Osteoblast (primary cell): ENCODE measurements at regions not wholly inside any gene's neighbourhood (a gene's known extent, or its start where the extent isn't known, plus 50 kb on each side); places are given as distances from the start of the nearest gene placed in this dataset.
A peak's percentile ranks its signal among the peaks of the same experiment; 100 is the strongest.

Source experiments
- DNase-seq: peaks from one replicate; pipeline ENCODE4 v3.0.0; 2011; ENCODE audit warnings: low spot score, mixed read lengths; ENCODE audit not compliant: insufficient read length; ENCODE audit errors: missing footprints
- H2AFZ ChIP-seq: 2 replicates; pipeline ENCODE4 v1.6.0; 2011; ENCODE audit warnings: mild to moderate bottlenecking, low read length
- H3K27ac ChIP-seq: 2 replicates; pipeline ENCODE4 v1.5.1; 2011; ENCODE audit warnings: mild to moderate bottlenecking, low read depth, low read length, moderate library complexity
- H3K27me3 ChIP-seq: 2 replicates; pipeline ENCODE4 v1.6.0; 2012; ENCODE audit warnings: mild to moderate bottlenecking, control low read depth, inconsistent platforms, low read length, moderate library complexity; ENCODE audit not compliant: insufficient read depth
- H3K36me3 ChIP-seq: 2 replicates; pipeline ENCODE4 v1.5.1; 2011; ENCODE audit warnings: mild to moderate bottlenecking, low read length, control low read depth, moderate library complexity; ENCODE audit not compliant: insufficient read depth
- H3K4me1 ChIP-seq: 2 replicates; pipeline ENCODE4 v1.5.1; 2011; ENCODE audit warnings: mild to moderate bottlenecking, low read length, control low read depth, moderate library complexity; ENCODE audit not compliant: insufficient read depth
- H3K4me2 ChIP-seq: 2 replicates; pipeline ENCODE4 v1.6.0; 2011; ENCODE audit warnings: mild to moderate bottlenecking, low read length; ENCODE audit not compliant: insufficient read depth
- H3K4me3 ChIP-seq: fragments of 200-600 bp; sonication (generic); 3 replicates; pipeline ENCODE4 v1.5.1; 2012; ENCODE audit warnings: mild to moderate bottlenecking, low read length, inconsistent platforms; ENCODE audit not compliant: insufficient read depth
- H3K79me2 ChIP-seq: 2 replicates; pipeline ENCODE4 v1.6.0; 2012; ENCODE audit warnings: mild to moderate bottlenecking, low read length, control low read depth, inconsistent platforms; ENCODE audit not compliant: insufficient read depth
- H3K9me3 ChIP-seq: 2 replicates; pipeline ENCODE4 v1.5.1; 2011; ENCODE audit warnings: low read depth, low read length, control low read depth
- H4K20me1 ChIP-seq: 2 replicates; pipeline ENCODE4 v1.6.0; 2012; ENCODE audit warnings: mild to moderate bottlenecking, low read length, control low read depth; ENCODE audit not compliant: insufficient read depth
- CTCF ChIP-seq: IDR thresholded peaks from 2 replicates; pipeline ENCODE4 v1.5.1; 2011; ENCODE audit warnings: mild to moderate bottlenecking, low read depth, low read length, moderate library complexity; ENCODE audit errors: extremely low read depth

- TF ChIP-seq CTCF = peak; percentile 30
- H3K4me1 ChIP-seq = no peaks in the 10 kb centered on the region
- peak; percentile 66 for DNase-seq
- H3K4me2 ChIP-seq = peak overlapping the region; percentile 7
- no peaks in the 10 kb centered on the region for H4K20me1 ChIP-seq
- no peak overlapping the region for H2AFZ ChIP-seq
- H3K9me3 ChIP-seq = no peaks in the 10 kb centered on the region
- no peak overlapping the region for H3K4me3 ChIP-seq
- H3K27me3 ChIP-seq = no peaks in the 10 kb centered on the region
- no peaks in the 10 kb centered on the region for H3K36me3 ChIP-seq
- no peaks in the 10 kb centered on the region for H3K79me2 ChIP-seq
- H3K27ac ChIP-seq = no peak overlapping the region
Observed at GRCh38 chr11:50174189-50174588, 141.5 kb downstream of the OR4C45 start.

- Histone ChIP-seq H3K27ac (no peak overlapping the region), H2AFZ (no peak overlapping the region), H3K9me3 (no peaks in the 10 kb centered on the region), H3K79me2 (no peaks in the 10 kb centered on the region), H3K36me3 (no peaks in the 10 kb centered on the region), H3K27me3 (no peaks in the 10 kb centered on the region), H4K20me1 (no peaks in the 10 kb centered on the region), H3K4me1 (no peaks in the 10 kb centered on the region), H3K4me3 (no peak overlapping the region), H3K4me2 (no peak overlapping the region)
- no peak for DNase-seq
- TF ChIP-seq CTCF = no peak
Observed at GRCh38 chr11:50174975-50175374, 142.3 kb downstream of the OR4C45 start.

DNA sequence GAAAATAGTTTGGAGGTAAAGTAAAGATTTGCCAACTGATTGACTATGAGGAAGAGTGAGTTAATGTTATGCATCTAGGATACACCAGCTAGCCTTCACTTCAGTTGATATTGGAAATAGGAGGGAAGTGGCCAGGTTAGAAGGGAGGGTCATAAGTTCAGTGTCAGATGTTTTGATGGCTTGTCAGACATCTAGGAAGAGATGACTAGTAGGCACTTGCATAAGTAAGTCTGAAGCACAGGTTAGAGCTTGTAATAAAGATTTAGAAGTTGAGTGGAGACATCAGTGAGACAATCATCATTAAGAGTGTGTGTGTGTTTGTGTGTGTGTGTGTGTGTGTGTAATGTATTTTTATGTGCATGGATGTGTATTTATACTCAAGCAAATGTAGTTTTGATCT is 146.1 kb downstream of the OR4C45 start:
- H3K4me1 ChIP-seq = no peaks in the 10 kb centered on the region
- no peak for TF ChIP-seq CTCF
- H3K27me3 ChIP-seq = no peaks in the 10 kb centered on the region
- no peak overlapping the region for H3K4me3 ChIP-seq
- H3K79me2 ChIP-seq = no peaks in the 10 kb centered on the region
- no peaks in the 10 kb centered on the region for H4K20me1 ChIP-seq
- no peak overlapping the region for H2AFZ ChIP-seq
- H3K9me3 ChIP-seq = no peaks in the 10 kb centered on the region
- H3K36me3 ChIP-seq = no peaks in the 10 kb centered on the region
- DNase-seq = peak; percentile 48
- no peak overlapping the region for H3K4me2 ChIP-seq
- no peak overlapping the region for H3K27ac ChIP-seq

- no peak for DNase-seq
- Histone ChIP-seq H3K9me3 (no peaks in the 10 kb centered on the region), H3K4me3 (no peak overlapping the region), H3K4me2 (no peak overlapping the region), H3K4me1 (no peaks in the 10 kb centered on the region), H4K20me1 (no peaks in the 10 kb centered on the region), H3K79me2 (no peaks in the 10 kb centered on the region), H3K36me3 (no peaks in the 10 kb centered on the region), H2AFZ (no peak overlapping the region), H3K27ac (no peak overlapping the region), H3K27me3 (no peaks in the 10 kb centered on the region)
- no peak for TF ChIP-seq CTCF
Observed at GRCh38 chr11:50181334-50181733, 148.7 kb downstream of the OR4C45 start.
